Upper lobe of left lung (tissue), 6 donors: ENCODE measurements at regions not wholly inside any gene's neighbourhood (a gene's known extent, or its start where the extent isn't known, plus 50 kb on each side); places are given as distances from the start of the nearest gene placed in this dataset.

Source experiments
- ATAC-seq, 2 donors: fragments of 200-7000 bp; cut with Tn5 transposase; one replicate each; pipeline ENCODE4 v1.9.1; 2022; ENCODE audit warnings: mild to moderate bottlenecking in 2 of 2, moderate library complexity in 2 of 2; ENCODE audit not compliant: low FRiP score in 2 of 2
- DNase-seq, 2 donors: peaks; one replicate each; pipeline ENCODE4 v3.0.0-alpha.2; 2019 to 2020
- H3K27ac ChIP-seq, 4 donors: fragments of 200-600 bp; sonication (generic); one replicate each; pipeline ENCODE4 v1.5.1; 2016 to 2019
- H3K27me3 ChIP-seq, 4 donors: fragments of 200-600 bp; sonication (generic); one replicate each; pipeline ENCODE4 v1.5.1; 2017 to 2019
- H3K36me3 ChIP-seq, 4 donors: fragments of 200-600 bp; sonication (generic); one replicate each; pipeline ENCODE4 v1.5.1; 2016 to 2019
- H3K4me1 ChIP-seq, 4 donors: fragments of 200-600 bp; sonication (generic); one replicate each; pipeline ENCODE4 v1.5.1; 2018 to 2019
- H3K4me3 ChIP-seq, 4 donors: fragments of 200-600 bp; sonication (generic); one replicate each; pipeline ENCODE4 v1.5.1; 2017 to 2019; ENCODE audit warnings: mild to moderate bottlenecking in 2 of 4, moderate library complexity in 1 of 4
- H3K9me3 ChIP-seq, 4 donors: fragments of 200-600 bp; sonication (generic); one replicate each; pipeline ENCODE4 v1.5.1; 2018 to 2019
- EP300 ChIP-seq, 4 donors: sonication (generic); formaldehyde crosslinking; IDR thresholded peaks; one replicate each; pipeline ENCODE4 v1.5.1; 2017; ENCODE audit warnings: antibody characterized with exemption in 4 of 4, control low read depth in 2 of 4
- POLR2A ChIP-seq, 4 donors: fragments of 450-650 bp; IDR thresholded peaks; one replicate each; pipeline ENCODE4 v1.5.1; 2016 to 2017; ENCODE audit warnings: antibody characterized with exemption in 4 of 4, mild to moderate bottlenecking in 2 of 4
- POLR2AphosphoS5 ChIP-seq, 2 donors: sonication (generic); formaldehyde crosslinking; IDR thresholded peaks; one replicate each; pipeline ENCODE4 v1.5.1; 2017; ENCODE audit warnings: antibody characterized with exemption in 2 of 2
- WGBS, 2 donors: methylation state at CpG; one replicate each; pipeline ENCODE4 v1.1.5; 2017 to 2018; 5-methylcytosine and 5-hydroxymethylcytosine counted together
- TF ChIP-seq, protein P1 (sequence below), 6 experiments: fragments of 450-650 bp in 4 of 6; fragments of 200-600 bp in 2 of 6; sonication (generic) in 2 of 6; IDR thresholded peaks; one replicate each; pipeline ENCODE4 v1.5.1; 2016 to 2019; ENCODE audit warnings: antibody characterized with exemption in 6 of 6
- donor health status: DM: no; HTN: no; CAD: no; lungs with moderate emphysema.
- donor health status: DM: no; HTN: yes; CAD: no; lungs with severe emphysema.

DNA sequence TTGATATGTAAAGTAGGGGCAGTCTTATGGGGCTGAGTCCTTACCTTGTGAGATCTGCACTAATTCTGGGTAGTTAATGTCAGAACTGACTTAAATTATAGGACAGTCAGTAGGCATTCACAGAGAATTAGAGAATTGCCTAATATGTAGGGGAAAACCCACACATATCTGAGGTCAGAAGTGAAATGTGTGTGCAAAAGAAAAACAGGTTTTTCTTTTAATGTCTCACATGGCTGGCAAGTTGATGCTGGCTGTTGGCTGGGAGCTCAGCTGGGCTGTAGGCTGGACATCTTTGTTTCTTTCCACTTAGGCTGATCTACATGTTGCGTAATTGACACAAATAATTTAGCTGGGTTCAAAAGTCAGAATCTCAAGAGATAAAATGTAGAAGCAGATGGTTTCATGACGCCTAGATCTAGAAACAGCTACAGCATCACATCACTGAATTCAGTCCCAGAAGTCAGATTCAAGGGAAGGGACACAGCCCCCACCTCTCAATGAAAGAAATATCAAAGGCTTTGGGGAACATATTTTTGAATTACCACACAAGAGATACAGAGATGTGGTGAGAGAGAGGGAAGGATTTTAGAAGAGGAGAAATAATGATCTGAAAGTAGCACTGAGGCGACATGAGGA is 98.9 kb downstream of the TNFSF18 start:
- H3K27me3 ChIP-seq: no peaks in the 10 kb centered on the region
- ATAC-seq (peak in 1 of 2 donors; percentile 12), DNase-seq (no peak)
- H3K27ac ChIP-seq: no peak overlapping the region
- H3K36me3 ChIP-seq: no peaks in the 10 kb centered on the region
- 73 to 76% methylated on average over 3 of the region's 3 CpGs for WGBS, 2 donors
- no peak overlapping the region for H3K4me3 ChIP-seq
- H3K4me1 ChIP-seq: peaks cover 0 to 12% (median 8%) of the 10 kb centered on the region in 4 donors
- TF ChIP-seq POLR2A (IDR thresholded peaks at IDR 0.05) (no peak), POLR2AphosphoS5 (IDR thresholded peaks at IDR 0.05) (peak; percentile 33 to 57)
- no peaks in the 10 kb centered on the region for H3K9me3 ChIP-seq

DNA sequence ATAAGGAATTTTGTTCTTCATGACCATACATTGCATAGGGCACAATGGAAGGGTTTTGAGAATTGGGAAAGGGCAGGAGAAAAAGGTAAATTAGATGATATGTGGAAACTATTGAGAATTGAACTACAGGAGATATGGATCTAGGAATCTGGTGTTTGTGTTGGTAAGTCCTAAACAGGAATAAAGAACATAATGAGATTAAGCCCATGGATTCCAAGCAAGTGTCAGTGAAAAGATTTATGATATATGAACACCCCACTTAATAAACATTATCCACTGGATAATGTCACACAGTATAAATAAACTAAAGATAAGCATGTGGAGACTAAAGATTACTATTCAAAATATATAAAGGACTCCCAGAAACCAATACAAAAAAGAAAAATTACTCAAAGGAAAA is 98.2 kb downstream of the TNFSF18 start:
- Histone ChIP-seq H3K36me3 (no peaks in the 10 kb centered on the region), H3K9me3 (no peaks in the 10 kb centered on the region), H3K27me3 (no peaks in the 10 kb centered on the region), H3K27ac (no peak overlapping the region), H3K4me1 (peaks cover 0 to 12% (median 5%) of the 10 kb centered on the region in 4 donors), H3K4me3 (no peak overlapping the region)
- ATAC-seq (no peak), DNase-seq (no peak)
- TF ChIP-seq, protein P1, sequence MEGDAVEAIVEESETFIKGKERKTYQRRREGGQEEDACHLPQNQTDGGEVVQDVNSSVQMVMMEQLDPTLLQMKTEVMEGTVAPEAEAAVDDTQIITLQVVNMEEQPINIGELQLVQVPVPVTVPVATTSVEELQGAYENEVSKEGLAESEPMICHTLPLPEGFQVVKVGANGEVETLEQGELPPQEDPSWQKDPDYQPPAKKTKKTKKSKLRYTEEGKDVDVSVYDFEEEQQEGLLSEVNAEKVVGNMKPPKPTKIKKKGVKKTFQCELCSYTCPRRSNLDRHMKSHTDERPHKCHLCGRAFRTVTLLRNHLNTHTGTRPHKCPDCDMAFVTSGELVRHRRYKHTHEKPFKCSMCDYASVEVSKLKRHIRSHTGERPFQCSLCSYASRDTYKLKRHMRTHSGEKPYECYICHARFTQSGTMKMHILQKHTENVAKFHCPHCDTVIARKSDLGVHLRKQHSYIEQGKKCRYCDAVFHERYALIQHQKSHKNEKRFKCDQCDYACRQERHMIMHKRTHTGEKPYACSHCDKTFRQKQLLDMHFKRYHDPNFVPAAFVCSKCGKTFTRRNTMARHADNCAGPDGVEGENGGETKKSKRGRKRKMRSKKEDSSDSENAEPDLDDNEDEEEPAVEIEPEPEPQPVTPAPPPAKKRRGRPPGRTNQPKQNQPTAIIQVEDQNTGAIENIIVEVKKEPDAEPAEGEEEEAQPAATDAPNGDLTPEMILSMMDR (IDR thresholded peaks at IDR 0.05): no peak
- TF ChIP-seq EP300 (IDR thresholded peaks at IDR 0.05) (no peak), POLR2AphosphoS5 (IDR thresholded peaks at IDR 0.05) (no peak), POLR2A (IDR thresholded peaks at IDR 0.05) (no peak)

DNA sequence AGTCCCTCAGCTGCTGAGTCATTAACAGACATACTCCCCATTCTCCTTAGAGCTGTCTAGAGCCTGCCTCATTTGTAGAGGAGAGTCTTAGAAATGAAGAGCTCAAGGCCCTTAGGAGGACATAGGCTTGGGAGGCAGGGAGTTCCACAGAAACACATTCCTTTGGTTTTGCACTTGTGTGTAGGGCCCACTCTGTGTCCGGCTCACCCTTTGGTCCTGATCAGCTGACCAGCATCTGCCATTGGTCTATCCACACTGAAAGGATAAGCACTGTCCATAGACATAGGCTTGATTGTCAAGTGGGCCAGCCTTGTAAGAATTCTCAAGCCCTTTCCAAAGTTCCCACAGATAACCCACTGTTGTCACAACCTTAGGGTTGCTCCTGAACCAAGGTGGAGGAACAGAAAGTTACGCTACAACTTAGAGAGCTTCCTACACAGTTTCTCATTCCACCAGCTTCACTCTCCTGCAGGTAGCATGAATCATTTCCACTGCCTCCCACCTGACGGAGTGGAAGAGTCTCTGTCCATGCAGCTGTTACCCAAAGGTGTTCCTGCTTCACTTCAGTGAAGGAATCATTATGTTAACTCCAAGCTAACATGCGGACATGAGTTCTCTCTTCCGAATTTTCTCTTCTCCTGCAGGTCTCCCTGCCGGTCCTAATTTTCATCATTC is 96.1 kb downstream of the TNFSF18 start:
- Histone ChIP-seq H3K27me3 (no peaks in the 10 kb centered on the region), H3K27ac (no peak overlapping the region), H3K36me3 (no peaks in the 10 kb centered on the region), H3K4me1 (peaks cover 0 to 9% (median 2%) of the 10 kb centered on the region in 4 donors), H3K9me3 (no peaks in the 10 kb centered on the region), H3K4me3 (no peak overlapping the region)
- 94 to 98% methylated on average over 6 of the region's 6 CpGs for WGBS, 2 donors
- TF ChIP-seq EP300 (IDR thresholded peaks at IDR 0.05): no peak
- TF ChIP-seq, protein P1 (IDR thresholded peaks at IDR 0.05): no peak
- no peak for TF ChIP-seq POLR2A (IDR thresholded peaks at IDR 0.05)
- TF ChIP-seq POLR2AphosphoS5 (IDR thresholded peaks at IDR 0.05): no peak
- ATAC-seq (no peak), DNase-seq (no peak)

DNA sequence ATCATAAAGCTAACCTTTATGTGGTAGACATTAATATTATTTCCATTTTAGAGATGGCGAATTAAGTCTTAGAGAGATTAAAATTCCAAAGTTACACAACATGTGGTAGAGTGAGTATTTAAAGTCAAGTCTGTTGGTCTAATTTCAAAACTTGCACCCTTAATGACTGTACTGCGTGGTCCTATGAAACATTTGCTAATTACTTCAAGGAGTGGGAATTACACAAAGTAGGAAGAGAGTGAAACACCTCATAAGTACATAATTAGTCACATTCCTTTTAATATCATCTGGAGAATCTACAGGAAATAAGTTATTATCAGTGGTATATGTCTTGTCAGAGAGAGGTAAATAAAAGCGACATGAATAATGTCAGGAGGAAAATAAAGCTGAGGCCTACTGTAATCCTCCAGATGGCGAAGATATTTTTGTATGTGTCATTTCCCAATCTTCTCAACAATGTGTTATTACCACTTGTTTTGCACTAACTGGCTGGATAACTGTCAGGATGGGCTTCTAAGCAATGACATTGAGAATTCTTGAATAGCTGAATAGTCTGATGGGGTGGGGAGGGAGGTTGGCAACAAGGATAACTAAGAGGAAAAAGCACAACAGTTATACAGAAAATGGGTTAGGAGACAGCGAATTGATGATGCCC is 95.5 kb downstream of the TNFSF18 start:
- H3K27ac ChIP-seq: no peak overlapping the region
- no peaks in the 10 kb centered on the region for H3K27me3 ChIP-seq
- no peaks in the 10 kb centered on the region for H3K9me3 ChIP-seq
- no peak for ATAC-seq
- WGBS, 2 donors: 74 to 75% methylated on average over 5 of the region's 5 CpGs
- peaks cover 0 to 9% (median 2%) of the 10 kb centered on the region in 4 donors for H3K4me1 ChIP-seq
- DNase-seq: no peak
- TF ChIP-seq POLR2AphosphoS5 (IDR thresholded peaks at IDR 0.05) (no peak), EP300 (IDR thresholded peaks at IDR 0.05) (no peak), POLR2A (IDR thresholded peaks at IDR 0.05) (no peak)
- TF ChIP-seq, protein P1 (IDR thresholded peaks at IDR 0.05): no peak
- no peak overlapping the region for H3K4me3 ChIP-seq
- H3K36me3 ChIP-seq: no peaks in the 10 kb centered on the region

DNA sequence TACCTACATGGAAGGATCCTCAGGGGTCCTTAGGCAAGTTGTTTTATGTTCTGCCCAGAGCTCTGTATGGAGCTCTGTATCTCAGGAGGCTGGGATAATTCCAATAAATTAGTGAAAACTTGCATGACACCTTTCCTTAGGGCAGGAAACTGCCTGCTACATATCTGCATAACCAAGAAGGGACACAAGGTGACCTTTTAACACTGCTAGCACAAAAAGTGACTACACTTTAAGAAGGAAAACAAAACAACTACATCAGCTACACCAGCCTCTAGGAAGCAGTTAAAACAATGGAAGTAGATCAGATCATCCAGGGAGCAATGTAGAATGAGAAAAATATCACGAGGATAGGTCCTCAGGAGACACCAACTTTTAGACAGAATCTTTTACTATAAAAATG is 93.9 kb downstream of the TNFSF18 start:
- DNase-seq: no peak
- no peaks in the 10 kb centered on the region for H3K27me3 ChIP-seq
- WGBS, 2 donors: 79 to 83% methylated on average over 1 of the region's 1 CpG
- H3K27ac ChIP-seq: no peak overlapping the region
- peaks cover 0 to 5% (median 2%) of the 10 kb centered on the region in 4 donors for H3K4me1 ChIP-seq
- TF ChIP-seq POLR2A (IDR thresholded peaks at IDR 0.05): no peak
- TF ChIP-seq EP300 (IDR thresholded peaks at IDR 0.05): no peak
- TF ChIP-seq, protein P1 (IDR thresholded peaks at IDR 0.05): no peak
- H3K9me3 ChIP-seq: no peaks in the 10 kb centered on the region
- no peak overlapping the region for H3K4me3 ChIP-seq
- no peaks in the 10 kb centered on the region for H3K36me3 ChIP-seq
- no peak for ATAC-seq
